Activated naive CD4-positive, alpha-beta T cell treated with anti-CD3 and anti-CD28 coated beads, Interleukin-2, amount 50 U/mL, for 72 hours (primary cell): ENCODE measurements at regions not wholly inside any gene's neighbourhood (a gene's known extent, or its start where the extent isn't known, plus 50 kb on each side); places are given as distances from the start of the nearest gene placed in this dataset.
A peak's percentile ranks its signal among the peaks of the same experiment; 100 is the strongest.

Experiments used
- ATAC-seq, 2 donors: fragments of 150-1000 bp; cut with Tn5 transposase; 2 replicates each; pipeline ENCODE4 v1.10.0; 2021; ENCODE audit warnings: mild to moderate bottlenecking in 2 of 2, moderate library complexity in 2 of 2
- DNase-seq, 2 donors: peaks; one replicate each; pipeline ENCODE4 v3.0.0; 2021 to 2022; ENCODE audit warnings: low spot score in 2 of 2
- H3K27ac Mint-ChIP-seq, 2 donors: one replicate each; pipeline ENCODE4 v1.8.0; 2022; ENCODE audit warnings: mild to moderate bottlenecking in 2 of 2, mixed read lengths in 2 of 2
- H3K36me3 Mint-ChIP-seq, 2 donors: one replicate each; pipeline ENCODE4 v1.8.0; 2022; ENCODE audit warnings: mixed read lengths in 2 of 2
- H3K9me3 Mint-ChIP-seq, 2 donors: one replicate each; pipeline ENCODE4 v1.8.0; 2022; ENCODE audit warnings: mixed read lengths in 2 of 2

GRCh38 chr3:72238010-72238691 is 453.2 kb upstream of the PROK2 start:
- H3K9me3 Mint-ChIP-seq, result peaks cover 0 to 12% of the 10 kb centered on the region in 2 donors
- no peaks in the 10 kb centered on the region for H3K36me3 Mint-ChIP-seq

GRCh38 chr3:72237679-72238009 is 452.7 kb upstream of the PROK2 start:
- Mint-ChIP-seq H3K36me3 (no peaks in the 10 kb centered on the region), H3K27ac (no peak overlapping the region), H3K9me3 (peaks cover 0 to 12% of the 10 kb centered on the region in 2 donors)
- no peak for DNase-seq
- ATAC-seq, result no peak

More at GRCh38 chr3:72238010-72238691, 453.2 kb upstream of the PROK2 start:
- no peak overlapping the region for H3K27ac Mint-ChIP-seq
- ATAC-seq (no peak), DNase-seq (no peak)

GRCh38 chr3:72234391-72234790 is 449.4 kb upstream of the PROK2 start:
- no peak for ATAC-seq
- Mint-ChIP-seq H3K36me3 (no peaks in the 10 kb centered on the region), H3K9me3 (peaks cover 0 to 7% of the 10 kb centered on the region in 2 donors), H3K27ac (peak overlapping the region in 1 of 2 donors; percentile 33)
- DNase-seq, result no peak

- H3K27ac Mint-ChIP-seq, result no peak overlapping the region
- DNase-seq (no peak), ATAC-seq (no peak)
- no peaks in the 10 kb centered on the region for H3K36me3 Mint-ChIP-seq
- peaks cover 0 to 5% of the 10 kb centered on the region in 2 donors for H3K9me3 Mint-ChIP-seq
Measured at GRCh38 chr3:72233571-72233970, 448.6 kb upstream of the PROK2 start.

- ATAC-seq (no peak), DNase-seq (no peak)
- peaks cover 0 to 13% of the 10 kb centered on the region in 2 donors for H3K9me3 Mint-ChIP-seq
- no peak overlapping the region for H3K27ac Mint-ChIP-seq
- peaks cover 0 to 6% of the 10 kb centered on the region in 2 donors for H3K36me3 Mint-ChIP-seq
Measured at GRCh38 chr3:72232777-72233176, 447.8 kb upstream of the PROK2 start.

- H3K27ac Mint-ChIP-seq, result no peak overlapping the region
- H3K36me3 Mint-ChIP-seq, result peaks cover 0 to 10% of the 10 kb centered on the region in 2 donors
- DNase-seq (no peak), ATAC-seq (no peak)
- H3K9me3 Mint-ChIP-seq, result peaks cover 0 to 18% of the 10 kb centered on the region in 2 donors
Measured at GRCh38 chr3:72232331-72232730, 447.4 kb upstream of the PROK2 start.

GRCh38 chr3:72231439-72232196 is 446.7 kb upstream of the PROK2 start:
- peak overlapping the region in 1 of 2 donors; percentile 86 for H3K27ac Mint-ChIP-seq
- no peak for DNase-seq
- no peak for ATAC-seq

GRCh38 chr3:72230774-72231379 is 445.9 kb upstream of the PROK2 start:
- Mint-ChIP-seq H3K36me3 (peaks cover 5 to 21% of the 10 kb centered on the region in 2 donors), H3K27ac (no peak overlapping the region), H3K9me3 (peaks cover 6 to 17% of the 10 kb centered on the region in 2 donors)
- no peak for DNase-seq
- no peak for ATAC-seq

More at GRCh38 chr3:72231439-72232196, 446.7 kb upstream of the PROK2 start:
- Mint-ChIP-seq H3K36me3 (peaks cover 0 to 14% of the 10 kb centered on the region in 2 donors), H3K9me3 (peaks cover 0 to 14% of the 10 kb centered on the region in 2 donors)

GRCh38 chr3:72229952-72230351 is 445.0 kb upstream of the PROK2 start:
- DNase-seq (no peak), ATAC-seq (no peak)
- H3K9me3 Mint-ChIP-seq, result peaks cover 16 to 26% of the 10 kb centered on the region in 2 donors
- H3K27ac Mint-ChIP-seq, result no peak overlapping the region
- H3K36me3 Mint-ChIP-seq, result peaks cover 14 to 31% of the 10 kb centered on the region in 2 donors

GRCh38 chr3:72227486-72228070 is 442.6 kb upstream of the PROK2 start:
- DNase-seq, result no peak
- no peak for ATAC-seq
- no peak overlapping the region for H3K27ac Mint-ChIP-seq

GRCh38 chr3:72224804-72225509 is 440.0 kb upstream of the PROK2 start:
- Mint-ChIP-seq H3K36me3 (peaks cover 22 to 41% of the 10 kb centered on the region in 2 donors), H3K9me3 (peaks cover 26 to 45% of the 10 kb centered on the region in 2 donors), H3K27ac (no peak overlapping the region)
- DNase-seq (no peak), ATAC-seq (no peak)

More at GRCh38 chr3:72227486-72228070, 442.6 kb upstream of the PROK2 start:
- Mint-ChIP-seq H3K36me3 (peaks cover 22 to 41% of the 10 kb centered on the region in 2 donors), H3K9me3 (peaks cover 26 to 45% of the 10 kb centered on the region in 2 donors)

GRCh38 chr3:72223628-72224027 is 438.7 kb upstream of the PROK2 start:
- DNase-seq (no peak), ATAC-seq (no peak)
- Mint-ChIP-seq H3K36me3 (peaks cover 22 to 41% of the 10 kb centered on the region in 2 donors), H3K9me3 (peaks cover 26 to 45% of the 10 kb centered on the region in 2 donors), H3K27ac (no peak overlapping the region)

- H3K36me3 Mint-ChIP-seq, result peaks cover 22 to 39% of the 10 kb centered on the region in 2 donors
Measured at GRCh38 chr3:72223116-72223515, 438.2 kb upstream of the PROK2 start.

GRCh38 chr3:72222410-72222809 is 437.5 kb upstream of the PROK2 start:
- ATAC-seq (no peak), DNase-seq (no peak)
- peaks cover 22 to 32% of the 10 kb centered on the region in 2 donors for H3K36me3 Mint-ChIP-seq
- H3K27ac Mint-ChIP-seq, result no peak overlapping the region
- H3K9me3 Mint-ChIP-seq, result peaks cover 26 to 35% of the 10 kb centered on the region in 2 donors

More at GRCh38 chr3:72223116-72223515, 438.2 kb upstream of the PROK2 start:
- ATAC-seq (no peak), DNase-seq (no peak)
- Mint-ChIP-seq H3K27ac (no peak overlapping the region), H3K9me3 (peaks cover 26 to 40% of the 10 kb centered on the region in 2 donors)

- ATAC-seq (no peak), DNase-seq (no peak)
- peaks cover 19 to 20% of the 10 kb centered on the region in 2 donors for H3K36me3 Mint-ChIP-seq
- peaks cover 20 to 35% of the 10 kb centered on the region in 2 donors for H3K9me3 Mint-ChIP-seq
- H3K27ac Mint-ChIP-seq, result no peak overlapping the region
Measured at GRCh38 chr3:72220946-72221345, 436.0 kb upstream of the PROK2 start.

- no peak for DNase-seq
- Mint-ChIP-seq H3K27ac (peak overlapping the region in 1 of 2 donors; percentile 19), H3K9me3 (peaks cover 8 to 23% of the 10 kb centered on the region in 2 donors), H3K36me3 (peaks cover 7 to 9% of the 10 kb centered on the region in 2 donors)
- ATAC-seq, result no peak
Measured at GRCh38 chr3:72219752-72220151, 434.8 kb upstream of the PROK2 start.
